ENCODE measurements at regions not wholly inside any gene's neighbourhood (a gene's known extent, or its start where the extent isn't known, plus 50 kb on each side); places are given as distances from the start of the nearest gene placed in this dataset.
"Not testable (repeated sequence)": the region's sequence is repeated elsewhere in the genome, so short reads cannot be mapped to it uniquely, and the experiment has no call there.

DNA sequence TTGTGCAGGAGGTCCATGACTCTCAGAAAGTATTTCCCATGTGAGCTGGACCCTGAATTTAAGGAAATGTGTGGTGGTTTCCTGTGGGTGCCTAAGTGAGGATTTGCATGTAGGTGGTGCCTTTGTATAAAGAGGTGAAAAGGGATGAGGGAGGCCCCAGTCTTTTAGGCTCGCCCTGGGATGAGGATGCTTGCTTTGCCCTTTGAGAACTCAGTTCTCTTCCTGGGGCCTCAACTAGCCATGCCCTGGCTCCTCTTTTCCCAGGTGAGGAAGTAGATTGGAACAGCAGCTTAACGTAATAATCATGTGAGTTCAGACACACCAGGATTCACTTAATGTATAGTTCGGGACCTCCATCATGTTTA lies 486.0 kb downstream of the TMEM121 start:
- not testable (repeated sequence) for H3K27ac ChIP-seq (ENCODE audit: low read depth); H3K4me1 ChIP-seq (ENCODE audit: insufficient read depth); H3K4me3 ChIP-seq (ENCODE audit: low read depth, low read length); DNase-seq (ENCODE audit: extremely low spot score); H3K36me3 ChIP-seq (ENCODE audit: insufficient read depth)
- WGBS: 66% methylated on average over 3 of the region's 3 CpGs

DNA sequence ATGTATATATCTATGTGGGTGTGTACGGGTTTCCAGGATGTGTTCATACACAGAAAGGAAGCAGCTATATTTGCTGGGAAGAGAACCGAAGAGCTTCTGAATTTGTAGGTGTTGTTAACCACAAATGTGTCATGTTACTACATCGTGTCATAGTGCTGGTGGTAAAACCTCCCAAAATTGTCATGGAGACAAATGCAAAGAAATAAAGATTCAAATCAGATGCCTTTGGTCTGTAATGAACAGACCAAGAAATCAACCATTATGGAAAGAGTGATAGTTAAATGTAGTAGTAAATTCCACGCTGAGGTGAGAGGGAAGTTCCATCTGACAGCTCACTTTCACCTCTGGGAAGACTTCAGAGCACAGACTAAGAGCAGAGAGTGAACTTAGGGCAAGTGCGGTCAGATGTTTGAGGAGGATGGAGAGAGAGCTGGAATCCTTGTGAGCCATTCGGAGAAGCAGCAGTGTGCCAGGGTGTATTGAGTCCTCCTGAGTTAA lies 487.5 kb downstream of the TMEM121 start:
- 63% methylated on average over 6 of the region's 6 CpGs for WGBS
- Histone ChIP-seq H3K36me3 (ENCODE audit: insufficient read depth) (no peaks in the 10 kb centered on the region), H3K27ac (ENCODE audit: low read depth) (no peak overlapping the region), H3K4me1 (ENCODE audit: insufficient read depth) (no peaks in the 10 kb centered on the region), H3K4me3 (ENCODE audit: low read depth, low read length) (no peak overlapping the region)
- DNase-seq (ENCODE audit: extremely low spot score): no peak

GRCh38 chr14:106017952-106018351 lies 491.6 kb downstream of the TMEM121 start:
- not testable (repeated sequence) for H3K27ac ChIP-seq (ENCODE audit: low read depth); H3K4me3 ChIP-seq (ENCODE audit: low read depth, low read length); H3K4me1 ChIP-seq (ENCODE audit: insufficient read depth); H3K36me3 ChIP-seq (ENCODE audit: insufficient read depth); DNase-seq (ENCODE audit: extremely low spot score)
- 48% methylated on average over 3 of the region's 3 CpGs for WGBS

GRCh38 chr14:106021832-106022231 lies 495.4 kb downstream of the TMEM121 start:
- Histone ChIP-seq H3K4me3 (ENCODE audit: low read depth, low read length) (no peak overlapping the region), H3K4me1 (ENCODE audit: insufficient read depth) (no peaks in the 10 kb centered on the region), H3K36me3 (ENCODE audit: insufficient read depth) (no peaks in the 10 kb centered on the region), H3K27ac (ENCODE audit: low read depth) (no peak overlapping the region)
- no peak for DNase-seq (ENCODE audit: extremely low spot score)
- WGBS: 51% methylated on average over 3 of the region's 3 CpGs

DNA sequence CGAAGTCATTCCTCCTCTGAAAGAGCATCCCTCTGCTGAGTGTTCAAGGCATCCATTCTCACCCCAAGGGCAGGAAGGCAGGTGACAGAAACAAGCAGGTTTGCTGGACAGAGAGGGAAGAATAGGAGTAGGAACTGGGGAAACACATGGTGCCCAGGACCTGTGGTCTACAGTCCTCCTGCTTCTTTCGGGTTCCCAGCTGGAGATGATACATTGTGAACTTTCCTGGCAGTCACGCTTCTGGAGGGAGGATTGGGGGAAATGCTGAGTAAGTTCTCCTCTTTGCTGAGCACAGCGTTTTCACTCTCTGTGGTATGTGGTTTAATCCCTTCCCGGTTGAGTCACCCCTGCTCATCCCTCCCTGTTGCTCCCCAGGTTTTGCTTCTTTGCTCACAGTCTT lies 496.3 kb downstream of the TMEM121 start:
- not testable (repeated sequence) for H3K36me3 ChIP-seq (ENCODE audit: insufficient read depth); H3K4me1 ChIP-seq (ENCODE audit: insufficient read depth); H3K4me3 ChIP-seq (ENCODE audit: low read depth, low read length); H3K27ac ChIP-seq (ENCODE audit: low read depth); DNase-seq (ENCODE audit: extremely low spot score)
- WGBS: 56% methylated on average over 5 of the region's 5 CpGs

- no peak for DNase-seq (ENCODE audit: extremely low spot score)
- H3K4me1 ChIP-seq (ENCODE audit: insufficient read depth): no peaks in the 10 kb centered on the region
- H3K4me3 ChIP-seq (ENCODE audit: low read depth, low read length): no peak overlapping the region
- no peaks in the 10 kb centered on the region for H3K36me3 ChIP-seq (ENCODE audit: insufficient read depth)
- no peak overlapping the region for H3K27ac ChIP-seq (ENCODE audit: low read depth)
- WGBS: 68% methylated on average over 1 of the region's 1 CpG
These were observed 497.0 kb downstream of the TMEM121 start for GRCh38 chr14:106023411-106023810.

GRCh38 chr14:106024983-106025604 lies 498.7 kb downstream of the TMEM121 start:
- 57% methylated on average over 7 of the region's 7 CpGs for WGBS
- H3K4me1 ChIP-seq (ENCODE audit: insufficient read depth): no peaks in the 10 kb centered on the region
- no peak overlapping the region for H3K4me3 ChIP-seq (ENCODE audit: low read depth, low read length)
- no peaks in the 10 kb centered on the region for H3K36me3 ChIP-seq (ENCODE audit: insufficient read depth)
- no peak for DNase-seq (ENCODE audit: extremely low spot score)
- H3K27ac ChIP-seq (ENCODE audit: low read depth): no peak overlapping the region

GRCh38 chr14:106026026-106026425 lies 499.6 kb downstream of the TMEM121 start:
- 53% methylated on average over 6 of the region's 6 CpGs for WGBS
- Histone ChIP-seq H3K27ac (ENCODE audit: low read depth) (no peak overlapping the region), H3K36me3 (ENCODE audit: insufficient read depth) (no peaks in the 10 kb centered on the region)

DNA sequence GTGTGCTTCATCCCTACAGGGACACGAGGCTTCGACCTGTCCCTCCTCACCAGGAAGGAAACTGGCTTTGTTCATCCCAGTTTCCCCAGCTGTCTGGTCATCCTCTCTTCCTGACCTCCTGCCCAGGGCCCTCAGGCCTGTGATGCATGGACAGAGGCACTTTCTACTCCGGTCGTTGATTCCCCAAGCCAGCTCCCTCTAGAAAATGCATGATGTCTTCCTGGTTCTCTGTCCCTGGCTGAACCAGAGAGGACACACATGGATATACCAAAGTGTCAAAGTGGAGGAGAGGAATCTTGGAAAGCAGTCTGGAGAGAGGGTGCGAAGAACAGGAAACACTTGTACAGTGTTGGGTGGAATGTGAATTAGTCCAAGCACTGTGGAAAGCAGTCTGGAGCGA lies 501.4 kb downstream of the TMEM121 start:
- not testable (repeated sequence) for H3K4me3 ChIP-seq (ENCODE audit: low read depth, low read length); H3K27ac ChIP-seq (ENCODE audit: low read depth); DNase-seq (ENCODE audit: extremely low spot score); H3K4me1 ChIP-seq (ENCODE audit: insufficient read depth); H3K36me3 ChIP-seq (ENCODE audit: insufficient read depth)
- WGBS: 66% methylated on average over 6 of the region's 6 CpGs

More at GRCh38 chr14:106026026-106026425, 499.6 kb downstream of the TMEM121 start:
- no peak for DNase-seq (ENCODE audit: extremely low spot score)
- Histone ChIP-seq H3K4me3 (ENCODE audit: low read depth, low read length) (no peak overlapping the region), H3K4me1 (ENCODE audit: insufficient read depth) (no peaks in the 10 kb centered on the region)

DNA sequence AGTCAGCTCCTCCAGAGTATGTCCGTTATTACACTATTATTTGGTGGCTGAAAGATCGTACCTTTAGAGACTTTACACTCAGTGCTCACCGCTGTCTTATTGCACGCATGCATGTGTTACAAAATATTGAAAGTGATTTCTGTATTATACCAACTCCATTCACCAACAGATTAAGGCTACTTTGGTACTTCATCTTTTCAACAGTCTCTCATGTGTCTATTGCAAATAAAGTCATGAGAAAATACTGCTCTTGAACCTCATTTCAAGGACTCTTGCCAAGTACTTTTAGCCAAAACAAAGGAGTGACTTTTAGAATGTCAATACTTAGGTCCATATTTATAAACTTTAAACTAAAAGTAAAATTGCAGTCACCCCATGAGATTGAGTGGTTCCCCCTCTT lies 503.6 kb downstream of the TMEM121 start:
- Histone ChIP-seq H3K27ac (ENCODE audit: low read depth) (no peak overlapping the region), H3K36me3 (ENCODE audit: insufficient read depth) (no peaks in the 10 kb centered on the region), H3K4me1 (ENCODE audit: insufficient read depth) (no peaks in the 10 kb centered on the region), H3K4me3 (ENCODE audit: low read depth, low read length) (no peak overlapping the region)
- 63% methylated on average over 4 of the region's 4 CpGs for WGBS
- no peak for DNase-seq (ENCODE audit: extremely low spot score)

GRCh38 chr14:106037380-106037779 lies 511.0 kb downstream of the TMEM121 start:
- DNase-seq (ENCODE audit: extremely low spot score): no peak
- Histone ChIP-seq H3K36me3 (ENCODE audit: insufficient read depth) (no peaks in the 10 kb centered on the region), H3K4me1 (ENCODE audit: insufficient read depth) (no peaks in the 10 kb centered on the region), H3K4me3 (ENCODE audit: low read depth, low read length) (no peak overlapping the region), H3K27ac (ENCODE audit: low read depth) (no peak overlapping the region)
- 80% methylated on average over 6 of the region's 6 CpGs for WGBS

- Histone ChIP-seq H3K4me3 (ENCODE audit: low read depth, low read length) (no peak overlapping the region), H3K4me1 (ENCODE audit: insufficient read depth) (no peaks in the 10 kb centered on the region), H3K36me3 (ENCODE audit: insufficient read depth) (no peaks in the 10 kb centered on the region), H3K27ac (ENCODE audit: low read depth) (no peak overlapping the region)
- DNase-seq (ENCODE audit: extremely low spot score): no peak
- 49% methylated on average over 3 of the region's 3 CpGs for WGBS
These were observed 511.9 kb downstream of the TMEM121 start for GRCh38 chr14:106038263-106038662.

DNA sequence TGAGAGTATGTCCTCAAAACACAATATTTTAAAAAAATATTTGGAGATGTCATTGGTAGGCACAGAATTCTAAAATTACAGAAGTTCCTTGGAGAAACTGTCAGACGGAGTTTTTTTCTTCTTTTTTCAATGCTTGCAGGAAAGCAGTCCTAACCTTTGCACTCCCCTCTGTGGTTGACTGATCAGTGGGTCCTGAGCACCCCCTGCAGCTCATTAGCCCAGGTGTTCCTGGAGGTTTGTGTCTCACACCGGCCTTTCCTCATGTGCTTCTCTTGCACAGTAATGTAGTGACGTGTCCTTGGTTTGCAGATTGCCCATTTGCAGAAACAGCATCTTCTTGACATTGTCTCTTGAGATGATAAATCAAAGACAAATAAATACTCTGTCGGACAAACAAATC lies 513.0 kb downstream of the TMEM121 start:
- 46% methylated on average over 4 of the region's 4 CpGs for WGBS
- no peak for DNase-seq (ENCODE audit: extremely low spot score)
- H3K27ac ChIP-seq (ENCODE audit: low read depth): no peak overlapping the region
- no peaks in the 10 kb centered on the region for H3K4me1 ChIP-seq (ENCODE audit: insufficient read depth)
- H3K36me3 ChIP-seq (ENCODE audit: insufficient read depth): no peaks in the 10 kb centered on the region
- no peak overlapping the region for H3K4me3 ChIP-seq (ENCODE audit: low read depth, low read length)

- Histone ChIP-seq H3K4me1 (ENCODE audit: insufficient read depth) (no peaks in the 10 kb centered on the region), H3K27ac (ENCODE audit: low read depth) (no peak overlapping the region), H3K4me3 (ENCODE audit: low read depth, low read length) (no peak overlapping the region), H3K36me3 (ENCODE audit: insufficient read depth) (no peaks in the 10 kb centered on the region)
- DNase-seq (ENCODE audit: extremely low spot score): no peak
- WGBS: 60% methylated on average over 4 of the region's 4 CpGs
These were observed 518.1 kb downstream of the TMEM121 start for GRCh38 chr14:106044515-106044914.

All from urinary bladder (tissue), 3 donors.